C4-2B (cell line): ENCODE measurements at regions not wholly inside any gene's neighbourhood (a gene's known extent, or its start where the extent isn't known, plus 50 kb on each side); places are given as distances from the start of the nearest gene placed in this dataset.

ENCODE experiments used
- CTCF ChIP-seq: fragments of 450-650 bp; conservative IDR thresholded peaks from 2 replicates; pipeline ENCODE4 v1.5.1; 2017; ENCODE audit warnings: mild to moderate bottlenecking
- ZFX ChIP-seq: fragments of 450-650 bp; IDR thresholded peaks from 2 replicates; pipeline ENCODE4 v1.6.1; 2017

- TF ChIP-seq CTCF (no peak), ZFX (no peak)
These were observed 316.0 kb upstream of the MTNR1B start for GRCh38 chr11:92653454-92653853.
